HEK293T (cell line): ENCODE measurements at regions not wholly inside any gene's neighbourhood (a gene's known extent, or its start where the extent isn't known, plus 50 kb on each side); places are given as distances from the start of the nearest gene placed in this dataset.
A peak's percentile ranks its signal among the peaks of the same experiment; 100 is the strongest.
"Not testable (repeated sequence)": the region's sequence is repeated elsewhere in the genome, so short reads cannot be mapped to it uniquely, and the experiment has no call there.

ENCODE experiments used
- CTCF ChIA-PET: fragments of 350-600 bp; formaldehyde crosslinking; extraction: SDS; loops from one replicate; lab custom pipeline; 2021; ENCODE audit warnings: antibody characterized with exemption, inconsistent platforms; lab: Yijun Ruan, JAX
- POLR2A ChIA-PET: fragments of 350-600 bp; formaldehyde crosslinking; extraction: SDS; loops from one replicate; lab custom pipeline; 2020; ENCODE audit warnings: antibody characterized with exemption, inconsistent platforms; lab: Yijun Ruan, JAX
- DNase-seq: peaks from one replicate; pipeline ENCODE4 v3.0.0; 2012; ENCODE audit warnings: mixed read lengths; ENCODE audit errors: extremely low spot score
- ARNT ChIP-seq: fragments of 450-650 bp; IDR thresholded peaks from 2 replicates; pipeline ENCODE4 v1.6.1; 2017; ENCODE audit warnings: mild to moderate bottlenecking
- BHLHE40 ChIP-seq: fragments of 450-650 bp; IDR thresholded peaks from 2 replicates; pipeline ENCODE4 v1.6.1; 2016; ENCODE audit warnings: mild to moderate bottlenecking, moderate library complexity, borderline replicate concordance
- CTBP1 ChIP-seq: fragments of 450-650 bp; IDR thresholded peaks from 2 replicates; pipeline ENCODE4 v1.6.1; 2016; ENCODE audit warnings: borderline replicate concordance
- ELF4 ChIP-seq: fragments of 450-650 bp; IDR thresholded peaks from 2 replicates; pipeline ENCODE4 v1.6.1; 2017; ENCODE audit warnings: antibody characterized with exemption
- FOXA1 ChIP-seq: fragments of 450-650 bp; IDR thresholded peaks from 2 replicates; pipeline ENCODE4 v1.6.1; 2016; ENCODE audit warnings: mild to moderate bottlenecking
- FOXK2 ChIP-seq: fragments of 450-650 bp; IDR thresholded peaks from 2 replicates; pipeline ENCODE4 v1.6.1; 2016; ENCODE audit warnings: mild to moderate bottlenecking
- FOXM1 ChIP-seq: fragments of 450-650 bp; IDR thresholded peaks from 2 replicates; pipeline ENCODE4 v1.6.1; 2017; ENCODE audit warnings: mild to moderate bottlenecking, borderline replicate concordance
- HDGF ChIP-seq: fragments of 450-650 bp; IDR thresholded peaks from 2 replicates; pipeline ENCODE4 v1.6.1; 2017; ENCODE audit warnings: antibody characterized with exemption, borderline replicate concordance
- L3MBTL2 ChIP-seq: fragments of 450-650 bp; conservative IDR thresholded peaks from 2 replicates; pipeline ENCODE4 v1.6.1; 2016; ENCODE audit warnings: mild to moderate bottlenecking
- LEF1 ChIP-seq: fragments of 450-650 bp; IDR thresholded peaks from 2 replicates; pipeline ENCODE4 v1.6.1; 2017; ENCODE audit warnings: mild to moderate bottlenecking, borderline replicate concordance
- NFRKB ChIP-seq: fragments of 450-650 bp; IDR thresholded peaks from 2 replicates; pipeline ENCODE4 v1.6.1; 2016; ENCODE audit warnings: mild to moderate bottlenecking, moderate library complexity
- PKNOX1 ChIP-seq: fragments of 450-650 bp; IDR thresholded peaks from 2 replicates; pipeline ENCODE4 v1.6.1; 2016
- SP1 ChIP-seq: fragments of 450-650 bp; IDR thresholded peaks from 2 replicates; pipeline ENCODE4 v1.6.1; 2017
- SUZ12 ChIP-seq: fragments of 450-650 bp; IDR thresholded peaks from 2 replicates; pipeline ENCODE4 v1.6.1; 2016; ENCODE audit warnings: mild to moderate bottlenecking
- TARDBP ChIP-seq: fragments of 450-650 bp; IDR thresholded peaks from 2 replicates; pipeline ENCODE4 v1.6.1; 2016
- ZNF384 ChIP-seq: fragments of 450-650 bp; IDR thresholded peaks from 2 replicates; pipeline ENCODE4 v1.6.1; 2016

GRCh38 chr18:22702806-22703205, 230.3 kb upstream of the RBBP8 start:
- no peak for DNase-seq
- no peak for TF ChIP-seq NFRKB
- TF ChIP-seq FOXM1, result no peak
- TF ChIP-seq TARDBP, result no peak
- no peak for TF ChIP-seq SP1
- no peak for TF ChIP-seq HDGF
- CTCF ChIA-PET, result no interaction called here
- POLR2A ChIA-PET, result no interaction called here

DNA sequence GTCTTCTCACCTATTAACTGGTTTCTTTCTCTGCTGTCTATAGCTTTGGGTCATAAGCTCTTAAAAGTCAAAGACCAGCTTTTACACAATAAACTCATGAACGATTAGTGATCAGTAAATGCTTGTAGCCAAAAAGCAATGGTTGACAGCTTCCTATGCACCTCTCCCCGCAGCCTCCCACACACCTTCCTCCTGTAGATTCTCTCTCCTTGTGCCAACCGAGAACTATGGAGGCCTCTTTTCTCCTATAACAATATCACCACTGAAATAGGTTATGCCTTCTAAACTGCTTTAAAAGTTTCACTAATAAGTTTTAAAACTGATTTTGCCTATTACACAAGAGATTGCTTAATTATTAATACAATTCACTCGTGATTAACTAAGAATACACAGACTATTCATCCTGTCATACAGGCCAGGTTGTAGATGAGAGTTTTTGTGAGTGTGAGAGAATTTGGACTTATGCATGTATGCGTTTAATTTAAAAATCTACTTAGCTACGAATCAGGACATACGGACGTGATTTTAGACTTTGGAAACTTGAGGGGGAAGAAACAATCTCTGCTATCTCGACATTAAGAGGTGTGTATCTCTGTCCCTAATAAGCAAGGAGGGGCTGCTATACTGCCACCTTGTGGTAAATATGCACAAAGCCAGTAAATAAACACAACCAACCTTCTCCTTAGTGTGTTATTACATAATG, 229.1 kb upstream of the RBBP8 start:
- POLR2A ChIA-PET, result no interaction called here
- CTCF ChIA-PET, result interaction anchor here (0.7 to 1.0 kb wide), 2 partner anchors 21 to 71 kb away, joined by 3 read pairs; no protein-coding TSS in a partner anchor
- DNase-seq, result peak; percentile 66
- TF ChIP-seq TARDBP, result no peak
- TF ChIP-seq CTBP1, result 0 out of 2 replicates have a peak, but pooled peaks have one; percentile 16
- no peak for TF ChIP-seq SP1
- TF ChIP-seq ARNT, result no peak
- no peak for TF ChIP-seq ZNF384

GRCh38 chr18:22704586-22704918, 228.6 kb upstream of the RBBP8 start:
- ChIA-PET POLR2A (no interaction called here), CTCF (interaction anchor here (0.7 to 1.0 kb wide), 2 partner anchors 21 to 72 kb away, joined by 3 read pairs; no protein-coding TSS in a partner anchor)
- TF ChIP-seq NFRKB, result no peak
- TF ChIP-seq FOXK2, result peak; percentile 58; the same call in 1 of the 2 replicates
- DNase-seq, result no peak

DNA sequence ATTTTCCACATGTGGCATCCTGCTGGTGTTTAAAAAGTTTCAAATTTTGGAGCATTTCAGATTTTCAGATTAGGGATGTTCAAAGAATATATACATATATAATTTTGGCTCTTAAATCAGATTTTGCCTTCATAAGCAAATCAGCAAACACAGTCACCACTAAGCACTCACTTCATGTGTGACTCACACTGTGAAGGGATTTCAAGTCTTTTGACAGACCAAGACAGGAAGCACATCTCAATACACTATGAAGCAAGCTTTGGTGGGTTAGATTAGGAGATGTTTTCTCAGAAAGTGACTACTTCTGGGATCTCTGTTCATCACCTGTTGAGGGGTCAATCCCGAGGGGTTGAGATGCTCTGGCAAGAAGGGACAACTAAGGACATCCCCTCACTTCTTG, 227.8 kb upstream of the RBBP8 start:
- DNase-seq, result no peak
- no peak for TF ChIP-seq ZNF384
- no peak for TF ChIP-seq HDGF
- no peak for TF ChIP-seq BHLHE40
- no peak for TF ChIP-seq L3MBTL2

GRCh38 chr18:22706025-22706424, 227.1 kb upstream of the RBBP8 start:
- DNase-seq, CTCF ChIA-PET, POLR2A ChIA-PET: not testable (repeated sequence)

More for the DNA sequence above, 227.8 kb upstream of the RBBP8 start:
- CTCF ChIA-PET, result interaction anchor here (1.0 kb wide), 1 partner anchor 22 kb away, joined by 3 read pairs; no protein-coding TSS in a partner anchor
- POLR2A ChIA-PET, result no interaction called here

GRCh38 chr18:22709288-22710060, 223.7 kb upstream of the RBBP8 start:
- TF ChIP-seq CTBP1 (no peak), PKNOX1 (peak; percentile 71), LEF1 (no peak), SUZ12 (no peak)
- no peak for DNase-seq
- POLR2A ChIA-PET, result no interaction called here
- CTCF ChIA-PET, result interaction anchor here (0.6 to 0.7 kb wide), 2 partner anchors 10 to 778 kb away, joined by 3 to 4 read pairs; no protein-coding TSS in a partner anchor

GRCh38 chr18:22710673-22711191, 222.4 kb upstream of the RBBP8 start:
- TF ChIP-seq ARNT (no peak), ZNF384 (no peak), LEF1 (no peak), NFRKB (no peak), L3MBTL2 (no peak), BHLHE40 (no peak), FOXK2 (no peak), TARDBP (no peak), PKNOX1 (no peak), FOXA1 (no peak), CTBP1 (no peak), SUZ12 (no peak)
- ChIA-PET POLR2A (interaction anchor here (0.6 to 1.4 kb wide), 2 partner anchors 13 to 51 kb away, joined by 3 to 4 read pairs; no protein-coding TSS in a partner anchor), CTCF (interaction anchor here (0.6 kb wide), 1 partner anchor 374 kb away, joined by 3 read pairs; no protein-coding TSS in a partner anchor)
- no peak for DNase-seq

DNA sequence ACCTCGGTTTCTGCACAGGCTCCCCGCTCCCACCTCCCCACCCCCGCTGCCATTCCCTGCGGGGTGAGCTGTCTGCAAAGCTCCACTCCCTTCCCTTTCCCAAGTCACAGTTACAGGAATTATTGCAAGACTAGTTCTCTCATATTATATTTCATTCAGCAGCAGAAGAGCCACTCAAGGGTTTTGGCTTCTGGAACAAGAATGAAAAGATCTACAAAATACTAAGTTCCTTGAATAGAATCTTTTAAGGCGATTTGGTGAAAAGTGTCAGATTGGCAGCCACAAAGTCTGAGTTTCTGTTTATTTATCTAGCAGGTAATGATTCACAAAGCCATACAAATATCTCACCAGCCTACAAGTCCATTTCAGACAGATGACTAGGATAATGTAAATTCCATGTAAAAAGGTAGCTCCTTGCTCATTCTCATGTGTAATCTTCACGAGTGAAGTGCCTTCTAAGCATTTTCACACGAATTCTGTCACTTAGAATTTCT, 221.9 kb upstream of the RBBP8 start:
- TF ChIP-seq BHLHE40 (no peak), ELF4 (no peak), LEF1 (no peak), TARDBP (no peak), HDGF (no peak), ZNF384 (no peak), L3MBTL2 (no peak), SUZ12 (no peak), FOXA1 (no peak), NFRKB (no peak), SP1 (no peak), PKNOX1 (no peak), FOXK2 (no peak), CTBP1 (no peak), ARNT (no peak), FOXM1 (no peak)
- POLR2A ChIA-PET, result interaction anchor here (0.6 to 1.4 kb wide), 2 partner anchors 12 to 51 kb away, joined by 3 to 4 read pairs; no protein-coding TSS in a partner anchor
- CTCF ChIA-PET, result interaction anchor here (0.6 to 0.7 kb wide), 2 partner anchors 19 to 144 kb away, joined by 3 read pairs; no protein-coding TSS in a partner anchor
- DNase-seq, result peak; percentile 32
